ENCODE measurements at regions not wholly inside any gene's neighbourhood (a gene's known extent, or its start where the extent isn't known, plus 50 kb on each side); places are given as distances from the start of the nearest gene placed in this dataset.

DNA sequence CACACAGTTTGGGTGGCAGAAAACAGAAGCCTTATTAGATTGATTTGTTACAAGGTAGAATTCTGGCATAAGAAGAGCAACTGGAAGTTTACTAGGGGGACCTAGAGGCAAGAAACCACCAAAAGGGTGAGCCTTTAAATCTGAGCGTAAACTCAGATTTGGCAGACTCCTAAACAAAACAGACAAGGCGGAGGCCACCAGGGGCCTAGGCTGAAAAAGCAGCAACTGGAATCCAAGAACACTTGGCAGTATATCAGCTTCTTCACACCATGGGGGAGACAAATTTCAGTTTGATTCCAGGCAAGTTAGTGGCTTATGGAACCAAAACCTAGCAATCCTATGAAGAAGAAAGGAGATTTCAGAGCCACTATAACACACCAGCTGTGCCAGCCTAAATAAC is 220.0 kb downstream of the C3orf38 start:
- TF ChIP-seq POLR2A (IDR thresholded peaks at IDR 0.05; ENCODE audit: low read depth, low read length): no peak
- no peak for TF ChIP-seq POLR2AphosphoS5 (IDR thresholded peaks at IDR 0.05; ENCODE audit: low read depth, low read length)
- no peak for TF ChIP-seq TAF1 (IDR thresholded peaks at IDR 0.05; ENCODE audit: borderline replicate concordance, low read depth, low read length)

Data from GM12892 (cell line).